HepG2 (cell line): ENCODE measurements at regions not wholly inside any gene's neighbourhood (a gene's known extent, or its start where the extent isn't known, plus 50 kb on each side); places are given as distances from the start of the nearest gene placed in this dataset.

Source experiments
- CBX2 ChIP-seq, 2 experiments: fragments of 200-600 bp in 1 of 2; sonication (generic); formaldehyde crosslinking in 1 of 2; IDR thresholded peaks; 2 replicates each; pipeline versions ENCODE4 v1.7.0 to v1.8.1; 2018 to 2022; ENCODE audit warnings: low read depth in 2 of 2, low read length in 1 of 2, mild to moderate bottlenecking in 1 of 2, missing genetic modification reagents in 1 of 2
- CCDC6 ChIP-seq: sonication (generic); formaldehyde crosslinking; IDR thresholded peaks from 2 replicates; pipeline ENCODE4 v1.8.1; 2022; ENCODE audit warnings: mild to moderate bottlenecking, missing genetic modification reagents, moderate library complexity
- CERS6 ChIP-seq: sonication (generic); formaldehyde crosslinking; IDR thresholded peaks from 2 replicates; pipeline ENCODE4 v1.5.0; 2020; ENCODE audit warnings: missing genetic modification reagents
- HNF1B ChIP-seq: sonication (generic); formaldehyde crosslinking; IDR thresholded peaks from 2 replicates; pipeline ENCODE4 v1.5.1; 2020; ENCODE audit warnings: mild to moderate bottlenecking, moderate library complexity, missing genetic modification reagents
- IRF1 ChIP-seq: sonication (generic); formaldehyde crosslinking; IDR thresholded peaks from 2 replicates; pipeline ENCODE4 v1.4.0; 2020; ENCODE audit warnings: low read depth, mild to moderate bottlenecking, missing genetic modification reagents
- KDM1A ChIP-seq: IDR thresholded peaks from 2 replicates; pipeline ENCODE4 v1.6.1; 2016; ENCODE audit warnings: missing compliant biosample characterization
- KDM6A ChIP-seq: IDR thresholded peaks from 2 replicates; pipeline ENCODE4 v1.6.1; 2016; ENCODE audit warnings: low read depth
- NFRKB ChIP-seq: fragments of 450-650 bp; IDR thresholded peaks from 2 replicates; pipeline ENCODE4 v1.6.1; 2017
- STAG1 ChIP-seq: sonication (generic); formaldehyde crosslinking; IDR thresholded peaks from 2 replicates; pipeline ENCODE4 v1.4.0; 2020; ENCODE audit warnings: missing genetic modification reagents
- SYNCRIP ChIP-seq: fragments of 200-400 bp; formaldehyde crosslinking; IDR thresholded peaks from 2 replicates; pipeline ENCODE4 v1.6.1; 2018; ENCODE audit warnings: mild to moderate bottlenecking, low read depth, low read length; ENCODE audit not compliant: insufficient read depth
- ZBTB26 ChIP-seq: IDR thresholded peaks from 2 replicates; pipeline ENCODE4 v1.6.1; 2016; ENCODE audit warnings: missing compliant biosample characterization, missing genetic modification reagents, borderline replicate concordance
- ZIK1 ChIP-seq: sonication (generic); formaldehyde crosslinking; IDR thresholded peaks from 2 replicates; pipeline ENCODE4 v1.5.0; 2020; ENCODE audit warnings: mild to moderate bottlenecking, low read depth, missing genetic modification reagents, borderline replicate concordance

GRCh38 chr3:134300520-134300919 lies 49.9 kb upstream of the RYK start (continued):
- TF ChIP-seq ZBTB26 (CRISPR knock-in tag): no peak
- TF ChIP-seq KDM6A (CRISPR knock-in tag): no peak
- no peak for TF ChIP-seq SYNCRIP
- TF ChIP-seq KDM1A: no peak
- TF ChIP-seq CBX2 (IDR thresholded peaks at IDR 0.05; ENCODE audit: low read depth, low read length): no peak
- TF ChIP-seq CBX2 (CRISPR knock-in tag; IDR thresholded peaks at IDR 0.05; ENCODE audit: low read depth): no peak
- TF ChIP-seq CCDC6 (CRISPR knock-in tag): no peak
- TF ChIP-seq IRF1 (CRISPR knock-in tag): no peak
- peak; percentile 20; the same call in 1 of the 2 replicates for TF ChIP-seq STAG1 (CRISPR knock-in tag)
- TF ChIP-seq NFRKB: no peak
- no peak for TF ChIP-seq ZIK1 (CRISPR knock-in tag)
- no peak for TF ChIP-seq HNF1B (CRISPR knock-in tag)
- no peak for TF ChIP-seq CERS6
- TF ChIP-seq, all 625 proteins: peak for 2
